ENCODE measurements at regions not wholly inside any gene's neighbourhood (a gene's known extent, or its start where the extent isn't known, plus 50 kb on each side); places are given as distances from the start of the nearest gene placed in this dataset.

DNA sequence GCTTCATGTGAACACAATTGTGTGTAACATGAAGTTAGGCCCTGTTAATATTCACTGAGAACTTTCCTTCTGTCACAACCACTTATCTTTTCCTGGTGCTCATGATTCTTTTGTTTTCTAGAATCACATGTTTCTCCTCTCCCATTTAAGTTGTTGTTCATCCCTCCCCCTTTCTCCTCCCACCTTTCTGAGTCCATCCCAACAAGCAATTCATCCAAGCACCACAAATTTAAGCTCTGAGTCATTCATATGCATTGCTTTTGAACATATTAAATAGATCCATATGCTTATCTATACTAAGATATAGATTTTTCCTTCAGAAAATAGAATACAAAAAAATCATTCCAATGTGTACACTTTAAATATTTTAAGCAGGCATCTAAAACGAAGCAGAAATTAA, 75.2 kb upstream of the NFIB start:
- no peak for TF ChIP-seq POLR2A (IDR thresholded peaks at IDR 0.05)
- TF ChIP-seq, protein P1, sequence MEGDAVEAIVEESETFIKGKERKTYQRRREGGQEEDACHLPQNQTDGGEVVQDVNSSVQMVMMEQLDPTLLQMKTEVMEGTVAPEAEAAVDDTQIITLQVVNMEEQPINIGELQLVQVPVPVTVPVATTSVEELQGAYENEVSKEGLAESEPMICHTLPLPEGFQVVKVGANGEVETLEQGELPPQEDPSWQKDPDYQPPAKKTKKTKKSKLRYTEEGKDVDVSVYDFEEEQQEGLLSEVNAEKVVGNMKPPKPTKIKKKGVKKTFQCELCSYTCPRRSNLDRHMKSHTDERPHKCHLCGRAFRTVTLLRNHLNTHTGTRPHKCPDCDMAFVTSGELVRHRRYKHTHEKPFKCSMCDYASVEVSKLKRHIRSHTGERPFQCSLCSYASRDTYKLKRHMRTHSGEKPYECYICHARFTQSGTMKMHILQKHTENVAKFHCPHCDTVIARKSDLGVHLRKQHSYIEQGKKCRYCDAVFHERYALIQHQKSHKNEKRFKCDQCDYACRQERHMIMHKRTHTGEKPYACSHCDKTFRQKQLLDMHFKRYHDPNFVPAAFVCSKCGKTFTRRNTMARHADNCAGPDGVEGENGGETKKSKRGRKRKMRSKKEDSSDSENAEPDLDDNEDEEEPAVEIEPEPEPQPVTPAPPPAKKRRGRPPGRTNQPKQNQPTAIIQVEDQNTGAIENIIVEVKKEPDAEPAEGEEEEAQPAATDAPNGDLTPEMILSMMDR (IDR thresholded peaks at IDR 0.05), result no peak

All from adrenal gland (tissue), 5 donors.